ENCODE measurements at regions not wholly inside any gene's neighbourhood (a gene's known extent, or its start where the extent isn't known, plus 50 kb on each side); places are given as distances from the start of the nearest gene placed in this dataset.
"Not testable (repeated sequence)": the region's sequence is repeated elsewhere in the genome, so short reads cannot be mapped to it uniquely, and the experiment has no call there.

DNA sequence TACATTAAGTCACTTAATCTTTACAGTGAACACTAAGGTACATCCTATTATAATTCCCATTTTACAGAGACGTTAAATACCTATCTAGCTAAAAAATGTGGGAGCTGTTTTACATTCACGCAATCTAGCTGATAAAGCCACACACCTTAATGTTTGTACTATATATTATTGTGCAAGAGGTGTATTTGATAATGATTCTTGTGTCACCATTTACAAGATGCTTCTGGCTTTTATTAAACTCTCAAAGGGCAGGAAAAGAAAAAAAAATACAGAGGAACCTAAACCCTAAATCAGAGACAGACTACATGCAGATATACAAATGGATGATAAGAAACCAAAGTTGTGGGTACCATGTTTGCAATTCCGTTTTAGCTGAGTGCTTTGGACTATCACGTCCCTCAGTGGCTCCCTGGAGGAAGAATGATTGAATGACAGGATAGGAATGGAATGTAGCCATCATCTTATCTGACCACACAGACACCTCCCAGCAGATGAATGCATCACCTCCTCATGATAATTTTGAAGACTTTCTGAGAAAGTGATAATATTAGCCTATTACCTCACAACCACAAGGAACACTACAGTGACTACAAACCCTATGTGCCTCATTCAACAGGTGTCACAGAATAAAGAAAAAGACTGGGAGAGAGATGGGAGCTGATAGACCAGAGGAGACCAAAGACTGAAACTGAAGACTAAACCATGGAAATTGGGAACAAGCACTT is 230.5 kb upstream of the SERP2 start:
- DNase-seq (ENCODE audit: low read depth in 4 of 4, low spot score in 3 of 4), result no peak

GRCh38 chr13:44146138-44146537 is 227.5 kb upstream of the SERP2 start:
- DNase-seq (ENCODE audit: low read depth in 4 of 4, low spot score in 3 of 4), result no peak

DNA sequence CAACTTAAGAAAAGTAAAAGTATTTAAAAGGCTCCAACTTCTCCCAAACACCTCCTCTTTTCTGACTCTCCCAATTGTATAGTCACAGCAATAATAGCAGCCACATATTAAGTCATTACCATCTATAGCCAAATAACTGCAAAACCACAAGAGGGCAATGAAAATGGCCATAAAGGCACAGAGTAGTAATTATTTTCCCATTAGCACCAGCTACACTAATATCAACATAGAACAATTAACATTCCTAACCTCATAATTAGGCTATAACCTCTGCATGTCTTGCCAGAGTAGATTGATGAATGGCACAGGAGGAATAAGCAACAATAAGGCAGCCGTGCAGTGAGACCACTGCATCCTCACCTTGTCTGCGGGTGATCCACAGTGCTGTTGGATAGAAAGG is 226.4 kb upstream of the SERP2 start:
- no peak for DNase-seq (ENCODE audit: low read depth in 4 of 4, low spot score in 3 of 4)

- no peak for DNase-seq (ENCODE audit: low read depth in 4 of 4, low spot score in 3 of 4)
These were observed 226.0 kb upstream of the SERP2 start for GRCh38 chr13:44147648-44148047.

DNA sequence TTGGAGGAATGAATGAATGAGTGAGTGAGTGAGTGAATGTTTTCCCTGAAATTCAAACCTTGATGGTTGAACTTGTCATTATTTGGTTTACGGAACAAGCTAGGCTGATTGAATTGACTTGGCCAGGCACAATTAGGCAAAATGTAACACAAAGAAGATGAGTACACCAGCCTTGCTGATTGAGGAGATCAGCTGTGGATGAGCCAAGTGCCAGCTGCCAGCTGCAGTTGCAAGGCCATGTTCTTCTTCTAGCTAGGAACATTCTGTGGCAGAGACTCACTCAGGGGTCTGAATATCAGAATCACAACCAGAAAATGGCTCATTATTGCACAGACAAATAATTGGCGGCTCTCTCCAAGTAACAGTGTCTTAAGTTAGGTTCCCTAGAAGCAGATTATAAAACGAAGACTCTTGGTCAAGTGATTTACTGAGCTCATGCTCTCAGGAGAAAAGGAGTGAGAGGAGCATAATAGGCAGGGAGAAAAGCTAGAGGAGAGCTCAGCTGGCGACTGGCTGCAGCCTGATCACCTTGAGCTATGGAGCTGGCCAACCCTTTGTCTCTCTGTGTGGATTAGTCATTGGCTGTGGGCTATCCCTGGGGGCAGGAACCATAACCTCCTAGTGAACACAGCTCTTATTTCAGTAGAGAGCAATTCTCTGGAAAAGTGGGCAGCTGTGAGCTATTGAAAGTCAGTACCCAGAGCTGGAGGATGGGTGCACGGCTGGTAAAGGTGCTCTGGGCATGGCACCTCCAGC is 225.3 kb upstream of the SERP2 start:
- no peak for DNase-seq (ENCODE audit: low read depth in 4 of 4, low spot score in 3 of 4)

GRCh38 chr13:44149231-44149630 is 224.4 kb upstream of the SERP2 start:
- DNase-seq (ENCODE audit: low read depth in 4 of 4, low spot score in 3 of 4), result not testable (repeated sequence)

- no peak for DNase-seq (ENCODE audit: low read depth in 4 of 4, low spot score in 3 of 4)
These were observed 223.8 kb upstream of the SERP2 start for GRCh38 chr13:44149821-44150220.

GRCh38 chr13:44151474-44151873 is 222.2 kb upstream of the SERP2 start:
- DNase-seq (ENCODE audit: low read depth in 4 of 4, low spot score in 3 of 4), result no peak

- DNase-seq (ENCODE audit: low read depth in 4 of 4, low spot score in 3 of 4), result no peak
These were observed 220.1 kb upstream of the SERP2 start for GRCh38 chr13:44153496-44153895.

DNA sequence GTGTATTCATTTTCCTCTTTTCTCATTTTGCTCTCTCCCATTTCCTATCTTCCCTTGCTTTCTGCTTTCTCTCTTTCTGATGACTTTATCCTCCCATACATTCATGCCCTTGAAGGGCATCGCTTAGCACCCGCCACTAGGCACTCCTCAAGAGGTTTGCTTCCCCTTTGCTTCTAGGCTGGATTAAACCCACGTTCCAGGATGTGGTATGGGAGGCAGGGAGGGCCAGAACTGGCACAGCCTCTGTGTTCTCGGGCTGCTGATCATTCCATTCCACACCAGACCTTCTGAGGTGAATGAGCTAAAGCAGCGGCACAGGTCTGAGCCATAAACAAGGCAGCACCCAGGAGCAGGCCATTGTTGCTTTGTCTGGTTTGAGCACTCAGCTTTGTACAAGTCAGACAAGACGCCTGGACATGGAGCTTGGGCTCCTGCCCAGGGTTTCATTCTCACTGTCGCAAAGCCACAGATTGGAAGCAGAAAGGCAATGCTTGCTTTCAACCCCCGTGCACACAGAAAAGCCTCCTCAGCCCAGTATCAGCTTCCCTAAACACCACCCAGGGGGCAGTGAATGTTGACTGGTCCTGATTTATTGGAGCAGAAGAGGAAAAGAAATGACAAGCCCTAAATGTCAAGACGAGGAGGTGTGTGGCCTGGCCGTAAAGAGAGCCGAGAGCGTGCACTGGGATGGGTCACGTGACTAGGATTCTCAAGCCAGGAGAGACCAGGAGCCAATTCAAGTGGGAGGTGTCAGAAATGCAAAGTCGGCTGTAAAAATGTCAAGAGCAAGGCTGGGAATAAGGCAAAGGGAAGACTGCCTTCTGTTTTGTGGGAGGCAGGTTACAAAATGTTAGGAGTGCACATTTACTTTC is 218.0 kb upstream of the SERP2 start:
- DNase-seq (ENCODE audit: low read depth in 4 of 4, low spot score in 3 of 4), result peak; percentile 68 to 81 (median 74)

DNA sequence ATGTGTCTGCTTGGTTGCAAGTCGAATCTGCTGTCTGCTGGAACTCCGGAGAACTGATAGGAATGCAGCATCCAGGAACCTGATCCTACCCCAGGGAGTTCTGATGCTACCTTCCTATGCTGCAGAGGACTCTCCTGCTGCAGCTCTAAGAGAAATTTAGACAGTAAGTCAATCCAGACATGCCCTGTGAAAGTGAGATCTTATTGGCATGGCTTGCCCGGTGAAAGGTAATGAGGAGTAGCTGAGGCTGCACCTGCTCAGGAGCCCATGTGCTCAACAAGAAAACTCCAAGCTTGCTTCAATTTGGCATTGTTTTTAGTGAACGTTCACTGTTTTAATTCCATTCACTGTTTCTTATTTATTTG is 217.3 kb upstream of the SERP2 start:
- DNase-seq (ENCODE audit: low read depth in 4 of 4, low spot score in 3 of 4), result no peak

- DNase-seq (ENCODE audit: low read depth in 4 of 4, low spot score in 3 of 4), result no peak
These were observed 216.0 kb upstream of the SERP2 start for GRCh38 chr13:44157606-44158005.

- no peak for DNase-seq (ENCODE audit: low read depth in 4 of 4, low spot score in 3 of 4)
These were observed 215.5 kb upstream of the SERP2 start for GRCh38 chr13:44158098-44158521.

DNA sequence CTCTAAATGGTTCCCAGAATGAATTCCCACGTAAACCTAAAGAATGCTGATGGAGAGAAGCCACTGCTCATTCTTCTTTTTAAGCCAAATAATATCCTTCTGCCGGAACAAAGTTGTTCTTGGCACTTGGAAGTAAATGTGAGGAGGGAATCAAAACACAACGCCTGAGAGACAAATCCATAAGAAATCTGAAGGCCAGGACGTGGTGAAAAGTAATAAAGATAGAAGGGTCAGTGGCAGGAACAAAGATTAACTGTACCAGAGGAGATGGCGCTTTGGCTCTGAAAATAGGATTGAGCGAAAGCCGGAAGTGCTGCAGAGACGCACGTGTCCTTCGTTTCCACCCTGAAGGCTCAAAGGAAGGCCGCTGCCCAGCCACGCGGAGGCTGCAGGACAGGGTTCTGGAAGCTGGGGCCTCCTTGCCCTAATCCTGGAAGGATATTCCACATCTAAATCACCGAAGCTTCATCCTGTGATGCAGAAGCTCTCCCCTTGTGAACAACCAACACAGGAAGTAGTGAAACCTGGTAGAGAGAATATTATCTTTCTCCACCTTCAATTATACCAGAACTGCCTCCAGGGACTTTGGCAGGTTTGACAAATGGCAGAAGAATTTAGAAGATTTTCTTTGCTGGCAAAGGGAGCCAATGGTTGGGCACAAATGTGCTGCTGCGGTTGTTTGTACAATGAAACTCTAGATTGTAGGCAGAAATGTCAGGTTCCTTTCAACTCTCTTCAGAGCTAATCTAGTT is 214.6 kb upstream of the SERP2 start:
- DNase-seq (ENCODE audit: low read depth in 4 of 4, low spot score in 3 of 4), result no peak

DNA sequence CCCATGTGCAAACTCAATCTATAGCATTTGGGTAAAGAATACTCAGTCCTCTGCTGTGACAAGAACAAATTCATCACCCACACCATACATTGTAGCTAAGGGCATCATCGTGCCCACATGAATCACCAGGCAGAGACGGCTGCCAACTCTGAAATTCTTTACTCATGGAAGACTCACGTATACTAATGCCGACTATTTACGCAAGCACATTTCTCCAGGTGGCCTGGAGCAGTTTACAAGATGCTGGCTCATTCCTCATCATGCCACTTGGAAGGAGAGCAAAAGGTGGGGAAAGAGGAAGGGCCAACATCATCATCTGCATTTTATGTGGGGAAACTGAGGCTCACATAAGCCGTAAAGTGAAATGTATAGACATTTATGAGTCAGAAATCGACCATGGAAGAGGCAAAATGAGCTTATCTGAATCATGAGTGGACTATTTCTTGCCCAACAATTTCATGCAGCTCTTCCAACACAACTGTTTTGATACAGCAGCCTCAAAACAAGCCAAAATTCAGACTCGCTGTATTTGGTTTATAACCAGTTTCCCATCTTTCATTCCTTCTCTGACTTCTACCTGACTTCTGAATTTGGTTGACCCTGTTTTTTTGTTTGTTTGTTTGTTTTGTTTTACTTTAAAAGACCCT is 213.9 kb upstream of the SERP2 start:
- DNase-seq (ENCODE audit: low read depth in 4 of 4, low spot score in 3 of 4), result no peak

GRCh38 chr13:44160591-44161191 is 212.9 kb upstream of the SERP2 start:
- DNase-seq (ENCODE audit: low read depth in 4 of 4, low spot score in 3 of 4), result no peak

DNA sequence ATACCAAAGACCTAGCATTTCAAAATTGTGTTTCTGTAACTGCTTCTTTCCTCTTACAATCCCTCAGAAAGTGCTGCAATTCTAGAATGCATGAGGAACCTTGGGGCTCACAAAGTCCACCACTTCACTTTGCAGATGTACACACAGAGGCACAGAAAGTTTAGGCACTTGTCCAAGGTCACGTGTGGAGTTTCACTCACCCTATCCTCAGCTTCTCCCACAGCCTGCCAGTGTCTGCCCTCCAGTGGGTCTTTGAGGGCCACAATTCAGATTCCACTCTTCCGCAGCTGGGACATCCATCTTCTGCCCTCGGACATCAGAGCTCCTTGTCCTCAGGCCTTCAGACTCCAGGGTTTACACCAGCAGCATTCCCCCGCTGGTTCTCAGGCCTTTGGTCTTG is 210.5 kb upstream of the SERP2 start:
- DNase-seq (ENCODE audit: low read depth in 4 of 4, low spot score in 3 of 4), result no peak

- no peak for DNase-seq (ENCODE audit: low read depth in 4 of 4, low spot score in 3 of 4)
These were observed 208.3 kb upstream of the SERP2 start for GRCh38 chr13:44165221-44165888.

DNA sequence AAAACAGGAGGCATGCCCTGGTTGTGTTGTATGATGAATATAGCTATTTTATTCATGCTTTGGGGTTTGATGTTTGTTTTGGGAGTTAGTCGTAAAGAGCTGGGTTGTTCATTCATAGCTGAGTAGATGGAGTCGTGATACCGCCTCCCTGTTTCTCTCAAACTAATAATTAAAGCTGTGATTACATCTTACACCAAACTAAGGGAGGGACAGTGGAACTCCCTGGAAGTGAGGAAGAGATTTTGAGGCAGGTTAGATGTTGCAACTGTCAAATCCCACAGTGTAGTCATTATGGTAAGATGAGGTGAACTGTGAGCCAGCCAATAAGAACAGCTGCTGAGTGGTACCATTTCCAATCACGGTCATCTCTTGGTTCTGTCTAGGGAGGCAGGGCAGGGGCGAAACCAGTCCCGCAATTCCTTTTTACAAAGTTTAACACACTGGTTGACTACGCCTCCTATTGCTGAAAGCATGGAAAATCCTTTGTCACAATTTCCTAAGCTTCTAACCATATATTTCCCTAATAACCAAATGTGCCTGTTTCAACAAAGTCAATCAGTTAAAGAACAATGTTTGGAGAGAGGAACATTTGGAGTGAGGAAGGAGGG is 207.6 kb upstream of the SERP2 start:
- no peak for DNase-seq (ENCODE audit: low read depth in 4 of 4, low spot score in 3 of 4)
